Activated CD4-positive, alpha-beta memory T cell treated with anti-CD3 and anti-CD28 coated beads, Interleukin-2, amount 10 ng/mL, durations not matched to agents 7 days and 5 days (primary cell): ENCODE measurements at regions not wholly inside any gene's neighbourhood (a gene's known extent, or its start where the extent isn't known, plus 50 kb on each side); places are given as distances from the start of the nearest gene placed in this dataset.

Source experiments
- CTCF ChIA-PET: fragments of 350-600 bp; sonication (Branson Sonifier 250); formaldehyde crosslinking; loops from one replicate; lab custom pipeline; 2021; ENCODE audit warnings: antibody characterized with exemption, inconsistent platforms; lab: Charles Lee
- POLR2A ChIA-PET: fragments of 350-600 bp; sonication (Branson Sonifier 250); formaldehyde crosslinking; loops from one replicate; lab custom pipeline; 2021; ENCODE audit warnings: antibody characterized with exemption; lab: Charles Lee
- DNase-seq: peaks from one replicate; pipeline ENCODE4 v3.0.0-alpha.2; 2020
- H3K27ac Mint-ChIP-seq: one replicate; pipeline ENCODE4 v1.8.0; 2021; ENCODE audit warnings: mild to moderate bottlenecking, mixed read lengths
- H3K27me3 Mint-ChIP-seq: one replicate; pipeline ENCODE4 v1.8.0; 2021; ENCODE audit warnings: mixed read lengths
- H3K36me3 Mint-ChIP-seq: one replicate; pipeline ENCODE4 v1.8.0; 2021; ENCODE audit warnings: low read depth, mixed read lengths
- H3K4me1 Mint-ChIP-seq: one replicate; pipeline ENCODE4 v1.8.0; 2021; ENCODE audit warnings: mixed read lengths
- H3K4me3 Mint-ChIP-seq: one replicate; pipeline ENCODE4 v1.8.0; 2021; ENCODE audit warnings: mild to moderate bottlenecking, mixed read lengths
- H3K9me3 Mint-ChIP-seq: one replicate; pipeline ENCODE4 v1.8.0; 2021; ENCODE audit warnings: mixed read lengths

DNA sequence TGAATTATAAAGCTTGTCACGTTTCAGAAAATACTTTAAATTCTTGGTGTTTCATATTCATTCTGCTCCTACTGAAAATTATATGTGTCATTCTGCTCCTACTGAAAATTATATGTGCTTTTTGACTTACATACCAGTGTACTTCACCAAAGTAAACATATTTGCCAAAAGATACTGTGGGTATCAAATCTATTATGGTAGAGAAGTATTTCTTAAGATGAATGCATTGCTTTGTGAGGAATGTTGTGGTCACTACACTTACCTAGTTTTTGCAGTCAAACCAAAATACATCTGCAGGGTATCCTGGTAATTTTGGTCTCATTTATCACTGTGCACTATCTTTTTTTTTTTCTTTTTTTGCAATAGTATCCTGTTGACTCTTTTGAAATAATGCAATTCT is 287.7 kb upstream of the MAD2L1 start:
- H3K27ac Mint-ChIP-seq = no peak overlapping the region
- CTCF ChIA-PET = no interaction called here
- POLR2A ChIA-PET = no interaction called here
- H3K9me3 Mint-ChIP-seq = no peaks in the 10 kb centered on the region
- H3K36me3 Mint-ChIP-seq = no peaks in the 10 kb centered on the region
- no peaks in the 10 kb centered on the region for H3K4me1 Mint-ChIP-seq
- H3K4me3 Mint-ChIP-seq = no peak overlapping the region
- H3K27me3 Mint-ChIP-seq = no peaks in the 10 kb centered on the region
- DNase-seq = no peak

DNA sequence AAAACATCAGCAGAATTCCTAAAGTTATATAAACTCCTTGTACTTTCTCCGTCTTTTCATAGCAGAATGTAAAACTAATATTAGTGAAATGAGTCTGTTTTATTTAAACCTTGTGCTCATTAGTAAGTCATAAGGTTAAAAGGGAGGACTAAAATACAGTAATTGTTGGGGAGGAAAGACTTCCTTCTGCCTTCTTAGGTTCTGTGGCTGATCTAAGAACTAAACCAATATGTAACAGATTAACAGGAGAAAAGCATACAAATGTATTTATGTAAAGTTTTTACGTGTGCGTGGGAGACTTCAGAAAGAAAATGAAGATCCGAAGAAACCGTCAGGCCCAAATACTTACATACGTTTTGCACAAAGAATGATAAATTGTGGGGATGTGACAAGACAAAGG is 286.6 kb upstream of the MAD2L1 start:
- no peaks in the 10 kb centered on the region for H3K9me3 Mint-ChIP-seq
- no peaks in the 10 kb centered on the region for H3K4me1 Mint-ChIP-seq
- POLR2A ChIA-PET = no interaction called here
- DNase-seq = no peak
- H3K27me3 Mint-ChIP-seq = no peaks in the 10 kb centered on the region
- CTCF ChIA-PET = no interaction called here
- no peak overlapping the region for H3K4me3 Mint-ChIP-seq
- H3K36me3 Mint-ChIP-seq = no peaks in the 10 kb centered on the region
- H3K27ac Mint-ChIP-seq = no peak overlapping the region

DNA sequence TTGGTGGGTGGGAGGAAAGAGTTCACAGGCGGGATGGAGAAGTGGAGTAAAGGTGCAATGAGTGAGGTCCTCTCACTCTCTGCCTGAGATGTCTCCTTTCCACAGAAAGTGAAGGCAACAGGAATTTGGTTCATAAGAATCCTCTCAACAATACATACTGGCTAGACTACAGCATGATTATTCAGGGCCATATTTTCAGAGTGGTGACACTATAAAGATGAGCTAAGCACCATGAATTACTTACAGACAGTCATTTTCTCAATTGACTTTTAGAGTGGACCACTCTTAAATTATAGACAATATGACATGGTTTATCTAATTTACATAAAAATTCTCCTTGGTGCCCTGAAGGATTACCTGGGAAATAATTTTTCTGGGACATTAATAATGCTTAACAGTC is 286.1 kb upstream of the MAD2L1 start:
- H3K36me3 Mint-ChIP-seq = no peaks in the 10 kb centered on the region
- no peaks in the 10 kb centered on the region for H3K27me3 Mint-ChIP-seq
- CTCF ChIA-PET = no interaction called here
- H3K9me3 Mint-ChIP-seq = no peaks in the 10 kb centered on the region
- no peak overlapping the region for H3K27ac Mint-ChIP-seq
- no peak overlapping the region for H3K4me3 Mint-ChIP-seq
- no peak for DNase-seq
- POLR2A ChIA-PET = no interaction called here
- H3K4me1 Mint-ChIP-seq = no peaks in the 10 kb centered on the region

DNA sequence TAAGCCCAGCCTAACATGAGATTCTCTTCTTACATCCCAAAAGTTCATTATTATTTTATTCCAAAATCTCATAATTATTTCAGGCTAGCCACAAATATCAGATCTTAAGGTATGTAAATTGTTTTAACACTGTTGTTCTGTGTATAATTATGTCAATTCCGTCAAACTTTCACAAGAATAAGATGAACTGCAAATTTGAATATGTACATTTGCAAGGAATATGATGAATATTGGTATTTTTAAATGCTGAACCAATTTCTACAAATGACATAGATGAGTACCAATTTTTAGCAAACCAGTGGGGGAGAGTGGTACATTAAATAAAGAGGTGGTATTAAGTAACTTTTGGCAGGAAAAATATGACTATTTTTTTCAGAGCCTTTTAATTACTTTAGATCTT is 282.3 kb upstream of the MAD2L1 start:
- Mint-ChIP-seq H3K9me3 (no peaks in the 10 kb centered on the region), H3K27ac (no peak overlapping the region), H3K4me1 (no peaks in the 10 kb centered on the region), H3K4me3 (no peak overlapping the region), H3K27me3 (no peaks in the 10 kb centered on the region), H3K36me3 (no peaks in the 10 kb centered on the region)
- CTCF ChIA-PET = no interaction called here
- POLR2A ChIA-PET = no interaction called here
- DNase-seq = no peak

DNA sequence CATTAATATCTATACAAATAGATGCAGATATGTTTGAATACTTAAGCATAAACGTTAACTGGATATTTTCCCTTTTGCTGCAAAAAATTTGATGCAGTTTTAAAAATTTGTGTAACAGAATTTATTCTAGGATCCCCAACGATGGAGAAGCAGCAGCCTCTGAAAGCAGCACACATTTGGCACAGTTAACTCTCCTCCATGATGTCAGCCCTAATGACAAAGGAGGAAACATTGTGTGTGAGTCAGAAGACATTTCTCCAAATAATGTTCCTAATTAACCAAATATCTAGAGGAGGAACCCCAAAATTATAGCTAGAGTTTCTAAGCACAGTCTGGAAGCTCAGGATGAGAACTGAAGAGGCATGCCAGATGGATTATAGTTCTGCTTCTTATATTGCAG is 281.9 kb upstream of the MAD2L1 start:
- Mint-ChIP-seq H3K27ac (no peak overlapping the region), H3K9me3 (no peaks in the 10 kb centered on the region), H3K4me3 (no peak overlapping the region), H3K36me3 (no peaks in the 10 kb centered on the region), H3K4me1 (no peaks in the 10 kb centered on the region), H3K27me3 (no peaks in the 10 kb centered on the region)
- ChIA-PET POLR2A (no interaction called here), CTCF (no interaction called here)
- DNase-seq = no peak

DNA sequence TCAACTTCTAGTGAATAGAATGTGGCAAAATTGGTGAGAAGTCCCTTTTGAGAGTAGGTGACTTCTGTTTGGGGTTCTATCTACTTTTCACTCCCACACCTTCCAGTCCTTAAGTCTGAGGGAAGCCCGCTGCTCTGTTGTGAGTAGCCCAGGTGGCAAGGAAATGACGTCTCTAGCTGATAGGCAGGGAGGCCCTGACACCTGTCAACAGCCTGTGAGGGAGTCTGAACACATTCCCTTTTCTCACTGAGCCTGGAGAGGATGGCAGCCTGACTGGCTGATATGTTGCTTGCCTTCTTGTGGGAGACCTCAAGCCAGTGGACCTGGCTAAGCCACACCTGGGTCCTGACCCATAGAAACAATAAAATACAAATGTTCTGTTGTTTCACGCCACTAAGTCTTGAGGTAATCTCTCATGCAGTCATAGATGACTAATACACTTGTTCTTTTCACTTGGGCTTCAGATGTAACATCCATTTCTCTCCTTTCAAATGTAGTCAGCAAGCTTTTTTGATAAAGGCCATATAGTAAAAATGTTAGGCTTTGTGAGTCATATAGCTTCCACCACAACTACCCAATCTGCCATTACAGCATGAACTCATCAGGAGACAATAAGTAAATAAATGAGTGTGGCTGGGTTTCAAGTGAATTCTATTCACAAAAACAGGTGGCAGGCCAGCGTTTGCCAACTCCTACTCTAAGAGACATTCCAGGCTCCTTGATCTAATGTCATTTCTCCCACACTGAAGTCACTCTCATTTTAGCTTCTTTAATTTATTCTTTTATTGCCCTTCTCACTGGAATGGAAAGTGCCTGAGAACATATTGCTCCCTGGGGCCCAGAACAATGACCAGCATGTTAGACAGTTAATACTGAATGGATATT is 265.1 kb upstream of the MAD2L1 start:
- CTCF ChIA-PET = no interaction called here
- H3K36me3 Mint-ChIP-seq = no peaks in the 10 kb centered on the region
- H3K27ac Mint-ChIP-seq = no peak overlapping the region
- H3K27me3 Mint-ChIP-seq = no peaks in the 10 kb centered on the region
- no peak for DNase-seq
- H3K9me3 Mint-ChIP-seq = no peaks in the 10 kb centered on the region
- POLR2A ChIA-PET = no interaction called here
- H3K4me1 Mint-ChIP-seq = no peaks in the 10 kb centered on the region
- H3K4me3 Mint-ChIP-seq = no peak overlapping the region

DNA sequence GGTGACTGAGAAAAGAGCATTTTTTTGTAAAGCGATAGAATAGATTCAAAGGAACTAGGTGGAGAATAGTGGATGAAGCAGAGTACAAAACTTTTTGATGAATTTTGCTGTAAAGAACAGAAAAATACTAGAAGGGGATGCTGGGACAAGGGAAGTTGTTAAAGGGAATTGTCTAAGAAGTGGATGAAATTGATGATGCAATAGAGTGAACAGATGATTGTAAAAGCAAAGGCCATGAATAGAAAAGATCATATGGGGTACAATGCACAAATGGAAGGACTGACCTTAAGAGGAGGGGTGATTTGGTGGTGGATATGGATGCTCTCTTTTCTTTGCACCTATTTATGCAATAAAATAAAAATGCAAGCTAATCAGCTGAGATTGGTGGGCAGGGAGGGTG is 262.7 kb upstream of the MAD2L1 start:
- Mint-ChIP-seq H3K36me3 (no peaks in the 10 kb centered on the region), H3K27ac (no peak overlapping the region), H3K4me3 (no peak overlapping the region), H3K27me3 (no peaks in the 10 kb centered on the region), H3K9me3 (no peaks in the 10 kb centered on the region), H3K4me1 (no peaks in the 10 kb centered on the region)
- CTCF ChIA-PET = no interaction called here
- POLR2A ChIA-PET = no interaction called here
- DNase-seq = no peak

DNA sequence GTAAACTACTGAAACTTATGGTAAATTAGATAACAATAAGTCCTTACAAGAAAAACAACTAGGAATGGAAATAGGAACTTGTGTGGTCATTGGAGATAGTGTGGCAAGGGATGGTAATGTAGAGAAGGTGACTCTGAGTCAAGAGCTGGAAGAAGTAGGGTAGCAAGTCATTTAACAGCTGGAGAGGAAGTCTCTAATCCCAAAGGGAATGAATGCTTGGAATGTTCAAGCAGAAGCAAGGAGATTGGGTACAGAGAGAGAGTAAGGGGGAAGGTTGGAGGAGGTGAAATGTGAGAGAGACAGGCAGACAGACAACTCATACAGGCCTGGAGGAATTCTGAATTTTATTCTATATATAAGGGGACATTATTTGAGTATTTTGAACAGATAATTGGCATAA is 260.6 kb upstream of the MAD2L1 start:
- Mint-ChIP-seq H3K4me1 (no peaks in the 10 kb centered on the region), H3K27me3 (no peaks in the 10 kb centered on the region), H3K9me3 (no peaks in the 10 kb centered on the region), H3K27ac (no peak overlapping the region), H3K36me3 (no peaks in the 10 kb centered on the region), H3K4me3 (no peak overlapping the region)
- DNase-seq = no peak
- POLR2A ChIA-PET = no interaction called here
- CTCF ChIA-PET = no interaction called here

DNA sequence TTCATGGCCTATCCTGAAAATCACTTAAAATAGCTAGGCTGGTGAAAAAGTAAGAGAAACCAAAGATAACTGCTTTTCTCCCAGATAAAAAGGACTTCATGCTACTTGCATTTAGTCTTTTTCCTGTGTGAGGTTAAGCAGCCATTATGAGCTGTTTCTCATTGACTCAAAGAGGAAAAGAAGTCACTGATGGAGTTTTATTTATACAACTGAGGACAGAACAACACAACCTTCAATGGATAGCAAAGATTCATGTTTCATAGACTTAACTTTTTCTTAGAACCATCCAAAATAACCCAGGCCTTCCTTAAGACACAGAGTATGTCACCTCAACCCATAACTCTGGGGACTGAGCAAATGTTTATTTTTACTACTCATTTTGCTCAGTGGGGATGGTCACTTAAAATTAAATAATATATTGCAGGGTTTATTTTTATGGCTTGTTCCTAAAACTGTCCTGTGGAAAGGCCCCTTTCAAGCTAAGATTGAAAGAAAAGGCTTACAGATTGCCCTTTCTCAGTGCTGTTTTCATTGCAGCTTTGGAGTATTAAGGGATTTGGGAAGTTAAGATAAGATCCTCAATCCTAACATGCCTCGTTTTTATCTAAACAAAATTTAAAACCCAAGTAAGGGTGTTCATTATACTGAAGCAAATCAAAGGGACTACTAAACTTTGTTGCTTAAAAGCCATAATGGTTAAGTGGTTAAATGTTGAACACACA is 252.6 kb upstream of the MAD2L1 start:
- H3K27me3 Mint-ChIP-seq = no peaks in the 10 kb centered on the region
- ChIA-PET POLR2A (no interaction called here), CTCF (no interaction called here)
- no peak overlapping the region for H3K27ac Mint-ChIP-seq
- DNase-seq = no peak
- no peak overlapping the region for H3K4me3 Mint-ChIP-seq
- no peaks in the 10 kb centered on the region for H3K4me1 Mint-ChIP-seq
- no peaks in the 10 kb centered on the region for H3K36me3 Mint-ChIP-seq
- no peaks in the 10 kb centered on the region for H3K9me3 Mint-ChIP-seq

DNA sequence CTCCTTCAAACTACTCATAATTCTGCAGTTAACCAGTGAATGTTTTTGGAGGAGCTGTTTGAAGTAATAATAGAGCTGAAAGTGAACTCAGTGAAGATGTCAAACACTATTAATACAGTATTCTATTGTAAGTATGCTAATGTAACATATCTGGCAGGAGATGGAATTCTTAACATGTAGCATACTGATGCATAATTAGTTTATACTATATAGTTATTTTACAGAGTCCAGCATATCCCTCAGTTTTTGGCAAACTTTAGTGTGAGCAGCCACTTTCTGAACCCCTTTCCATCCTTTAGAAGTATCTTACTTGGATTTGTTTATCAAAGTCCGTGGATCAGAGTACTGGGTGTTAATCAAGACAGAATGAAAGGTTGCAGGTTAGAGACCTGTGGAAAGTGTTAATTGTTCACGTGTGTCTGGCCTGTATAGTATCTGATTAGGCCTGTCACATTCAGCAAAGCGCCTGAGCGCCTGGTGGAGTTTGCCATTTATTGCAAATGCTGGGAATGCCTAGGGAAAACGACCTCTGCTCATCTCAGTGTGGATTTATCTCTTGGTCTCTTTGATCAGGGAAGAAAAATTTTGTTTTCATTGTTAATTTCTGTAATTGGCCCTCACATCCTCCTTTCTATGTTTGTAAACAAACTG is 251.7 kb upstream of the MAD2L1 start:
- ChIA-PET POLR2A (no interaction called here), CTCF (no interaction called here)
- DNase-seq = no peak
- no peaks in the 10 kb centered on the region for H3K4me1 Mint-ChIP-seq
- H3K27me3 Mint-ChIP-seq = no peaks in the 10 kb centered on the region
- no peak overlapping the region for H3K27ac Mint-ChIP-seq
- no peaks in the 10 kb centered on the region for H3K36me3 Mint-ChIP-seq
- no peak overlapping the region for H3K4me3 Mint-ChIP-seq
- no peaks in the 10 kb centered on the region for H3K9me3 Mint-ChIP-seq

DNA sequence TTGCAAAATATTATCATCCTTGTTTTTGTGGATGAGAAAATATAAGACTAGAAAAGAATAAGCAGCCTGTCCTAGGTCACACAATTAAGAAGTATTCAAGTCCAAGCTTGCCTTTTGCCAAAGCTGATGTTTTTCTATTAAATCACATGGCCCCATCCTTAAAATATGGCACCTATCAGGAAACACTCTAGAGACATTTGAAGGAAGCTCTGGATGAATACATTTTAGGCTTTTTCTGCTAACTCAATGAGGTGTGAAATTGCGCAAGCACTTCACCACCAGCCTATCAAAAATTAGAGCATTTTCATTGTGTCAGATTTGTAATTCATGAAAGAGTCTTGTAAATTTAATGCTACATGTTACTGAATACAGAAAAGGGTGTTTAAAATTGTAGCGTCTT is 251.1 kb upstream of the MAD2L1 start:
- no peaks in the 10 kb centered on the region for H3K4me1 Mint-ChIP-seq
- CTCF ChIA-PET = no interaction called here
- no peak overlapping the region for H3K4me3 Mint-ChIP-seq
- no peaks in the 10 kb centered on the region for H3K36me3 Mint-ChIP-seq
- H3K27ac Mint-ChIP-seq = no peak overlapping the region
- H3K9me3 Mint-ChIP-seq = no peaks in the 10 kb centered on the region
- no peak for DNase-seq
- H3K27me3 Mint-ChIP-seq = no peaks in the 10 kb centered on the region
- POLR2A ChIA-PET = no interaction called here

DNA sequence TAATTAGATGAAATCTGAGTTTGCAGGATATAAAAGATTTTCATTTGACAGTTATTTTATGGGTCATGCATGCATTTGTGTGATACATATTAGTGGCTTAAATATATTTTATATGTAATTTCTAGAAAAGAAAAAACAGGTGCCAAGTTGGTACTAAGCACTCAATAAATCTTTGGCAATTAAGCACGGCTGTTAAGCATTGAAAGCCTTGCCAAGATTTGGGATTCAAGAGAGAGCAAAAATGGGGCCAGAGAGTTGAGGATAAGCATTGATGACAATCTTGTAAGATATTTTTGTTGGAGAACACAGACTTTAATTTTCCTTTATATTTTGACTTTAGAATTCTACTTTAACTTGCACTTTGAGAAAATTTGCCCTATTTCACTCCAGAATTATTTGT is 249.8 kb upstream of the MAD2L1 start:
- ChIA-PET POLR2A (no interaction called here), CTCF (no interaction called here)
- no peaks in the 10 kb centered on the region for H3K27me3 Mint-ChIP-seq

DNA sequence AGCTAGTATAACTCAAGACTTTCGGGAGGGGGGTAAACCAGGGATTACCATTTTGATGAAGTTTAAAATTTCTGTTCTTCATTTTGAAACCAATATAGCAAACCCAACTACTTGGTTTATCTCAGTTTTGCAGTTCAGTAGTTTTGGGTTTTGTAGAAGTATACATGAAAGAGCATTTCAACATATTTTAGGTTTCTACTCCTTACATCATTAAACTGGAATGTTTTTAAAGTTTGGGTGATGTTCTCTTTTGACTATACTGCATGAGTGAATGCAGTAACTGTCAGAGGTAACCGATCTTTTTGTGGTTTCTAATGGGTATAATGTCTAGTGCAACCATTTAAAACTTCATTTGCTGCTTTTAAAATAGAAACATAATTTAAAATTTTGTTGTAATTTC is 248.3 kb upstream of the MAD2L1 start:
- no peaks in the 10 kb centered on the region for H3K4me1 Mint-ChIP-seq
- ChIA-PET CTCF (no interaction called here), POLR2A (no interaction called here)
- no peak overlapping the region for H3K27ac Mint-ChIP-seq
- H3K27me3 Mint-ChIP-seq = no peaks in the 10 kb centered on the region
- H3K36me3 Mint-ChIP-seq = no peaks in the 10 kb centered on the region
- H3K4me3 Mint-ChIP-seq = no peak overlapping the region
- H3K9me3 Mint-ChIP-seq = peaks cover 5% of the 10 kb centered on the region
- DNase-seq = no peak

More for the DNA sequence above, 249.8 kb upstream of the MAD2L1 start:
- Mint-ChIP-seq H3K36me3 (no peaks in the 10 kb centered on the region), H3K4me3 (no peak overlapping the region), H3K4me1 (no peaks in the 10 kb centered on the region), H3K27ac (no peak overlapping the region), H3K9me3 (no peaks in the 10 kb centered on the region)
- no peak for DNase-seq
